GM18508 (cell line): ENCODE measurements at regions not wholly inside any gene's neighbourhood (a gene's known extent, or its start where the extent isn't known, plus 50 kb on each side); places are given as distances from the start of the nearest gene placed in this dataset.
A peak's percentile ranks its signal among the peaks of the same experiment; 100 is the strongest.

Experiments used
- ATAC-seq: cut with Tn5 transposase; IDR thresholded peaks from one replicate; pipeline ENCODE4 v1.9.1; 2021; ENCODE audit warnings: moderate number of reproducible peaks; ENCODE audit not compliant: insufficient read depth, unreplicated experiment

GRCh38 chr3:3689601-3690375 is 109.4 kb upstream of the LRRN1 start:
- ATAC-seq, result no peak

GRCh38 chr3:3686907-3687648 is 112.2 kb upstream of the LRRN1 start:
- no peak for ATAC-seq

- ATAC-seq, result no peak
Measured at GRCh38 chr3:3685721-3686120, 113.5 kb upstream of the LRRN1 start.

GRCh38 chr3:3683261-3683660 is 116.0 kb upstream of the LRRN1 start:
- no peak for ATAC-seq

- ATAC-seq, result no peak
Measured at GRCh38 chr3:3675801-3676200, 123.4 kb upstream of the LRRN1 start.

- no peak for ATAC-seq
Measured at GRCh38 chr3:3675186-3675585, 124.0 kb upstream of the LRRN1 start.

GRCh38 chr3:3666664-3667063 is 132.6 kb upstream of the LRRN1 start:
- ATAC-seq, result peak; percentile 99

GRCh38 chr3:3665961-3666640 is 133.1 kb upstream of the LRRN1 start:
- peak; percentile 20 for ATAC-seq

GRCh38 chr3:3665546-3665945 is 133.7 kb upstream of the LRRN1 start:
- ATAC-seq, result no peak

GRCh38 chr3:3664935-3665334 is 134.3 kb upstream of the LRRN1 start:
- ATAC-seq, result no peak

GRCh38 chr3:3662610-3663009 is 136.6 kb upstream of the LRRN1 start:
- ATAC-seq, result no peak

GRCh38 chr3:3654916-3655315 is 144.3 kb upstream of the LRRN1 start:
- no peak for ATAC-seq

- ATAC-seq, result no peak
Measured at GRCh38 chr3:3648988-3649679, 150.1 kb upstream of the LRRN1 start.

GRCh38 chr3:3646934-3647333 is 152.3 kb upstream of the LRRN1 start:
- ATAC-seq, result no peak

GRCh38 chr3:3646103-3646844 is 153.0 kb upstream of the LRRN1 start:
- ATAC-seq, result peak; percentile 57

- no peak for ATAC-seq
Measured at GRCh38 chr3:3641877-3642455, 157.3 kb upstream of the LRRN1 start.

GRCh38 chr3:3639078-3639477 is 160.2 kb upstream of the LRRN1 start:
- ATAC-seq, result no peak

- no peak for ATAC-seq
Measured at GRCh38 chr3:3636815-3637214, 162.4 kb upstream of the LRRN1 start.

GRCh38 chr3:3635109-3635508 is 164.1 kb upstream of the LRRN1 start:
- no peak for ATAC-seq

- ATAC-seq, result no peak
Measured at GRCh38 chr3:3634326-3634725, 164.9 kb upstream of the LRRN1 start.
